GM12892 (cell line): ENCODE measurements at regions not wholly inside any gene's neighbourhood (a gene's known extent, or its start where the extent isn't known, plus 50 kb on each side); places are given as distances from the start of the nearest gene placed in this dataset.

Experiments
- DNase-seq: peaks from one replicate; pipeline ENCODE4 v3.0.0; 2011; ENCODE audit not compliant: insufficient read length
- FAIRE-seq: peaks from 2 replicates; lab custom pipeline; 2011; peaks lifted over from hg19 to GRCh38; lab: Jason Lieb, UNC
- POLR2A ChIP-seq: IDR thresholded peaks from 2 replicates; pipeline ENCODE4 v1.6.1; 2011; ENCODE audit warnings: low read depth, low read length, control low read depth
- POLR2AphosphoS5 ChIP-seq: IDR thresholded peaks from 2 replicates; pipeline ENCODE4 v1.6.1; 2011; ENCODE audit warnings: low read depth, low read length, control low read depth
- TAF1 ChIP-seq: IDR thresholded peaks from 2 replicates; pipeline ENCODE4 v1.6.1; 2011; ENCODE audit warnings: low read depth, mild to moderate bottlenecking, control low read depth, low read length, borderline replicate concordance

DNA sequence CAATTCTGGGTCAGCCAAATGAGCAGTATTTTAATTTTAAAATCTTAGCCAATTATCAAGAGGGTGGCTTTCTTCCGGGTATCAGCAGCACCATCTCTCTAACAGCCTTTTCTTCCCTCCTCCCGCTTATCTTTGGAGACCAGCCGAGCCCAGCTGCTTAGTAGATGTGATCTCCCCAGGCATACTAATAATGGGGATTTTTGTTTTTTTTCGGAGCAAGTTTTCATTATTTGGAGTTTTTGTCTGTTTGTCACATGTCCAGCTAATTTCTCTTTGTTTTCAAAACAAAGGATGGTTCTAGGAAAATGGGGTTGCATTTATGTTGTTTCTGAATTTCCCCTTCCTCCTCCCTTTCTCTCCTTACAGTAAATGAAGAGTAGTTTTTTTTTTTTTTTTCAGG lies 170.5 kb upstream of the MPHOSPH6 start:
- TF ChIP-seq TAF1 (no peak), POLR2AphosphoS5 (no peak), POLR2A (no peak)
- FAIRE-seq (no peak), DNase-seq (no peak)

DNA sequence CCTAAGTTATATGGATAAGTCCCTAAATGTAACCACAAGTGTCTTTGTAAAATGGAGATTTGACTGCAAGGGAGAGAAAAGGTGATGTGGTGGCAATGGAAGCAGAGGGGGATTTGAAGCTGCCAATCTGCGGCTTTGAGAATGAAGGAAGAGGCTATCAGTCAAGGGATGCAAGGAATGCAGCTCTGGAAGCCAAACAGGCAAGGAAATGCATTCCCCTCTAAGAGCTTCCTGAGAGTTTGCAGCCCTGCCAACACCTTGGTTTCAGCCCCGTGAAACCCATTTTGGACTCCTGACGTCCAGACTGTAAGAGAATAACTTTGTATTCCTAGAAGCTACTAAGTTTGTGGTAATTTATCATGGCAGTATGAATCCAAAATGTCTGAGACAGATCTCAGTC lies 167.3 kb upstream of the MPHOSPH6 start:
- DNase-seq (no peak), FAIRE-seq (no peak)
- TF ChIP-seq TAF1 (no peak), POLR2A (no peak), POLR2AphosphoS5 (no peak)

- FAIRE-seq (no peak), DNase-seq (no peak)
- TF ChIP-seq POLR2A (no peak), POLR2AphosphoS5 (no peak), TAF1 (no peak)
Observed at GRCh38 chr16:82331974-82332750, 162.1 kb upstream of the MPHOSPH6 start.

GRCh38 chr16:82331397-82331796 lies 161.4 kb upstream of the MPHOSPH6 start:
- TF ChIP-seq TAF1 (no peak), POLR2AphosphoS5 (no peak), POLR2A (no peak)
- DNase-seq (no peak), FAIRE-seq (no peak)

GRCh38 chr16:82329504-82330192 lies 159.6 kb upstream of the MPHOSPH6 start:
- TF ChIP-seq POLR2AphosphoS5 (no peak), POLR2A (no peak), TAF1 (no peak)
- DNase-seq, result no peak
- no peak for FAIRE-seq

- DNase-seq (no peak), FAIRE-seq (no peak)
- TF ChIP-seq POLR2A (no peak), POLR2AphosphoS5 (no peak), TAF1 (no peak)
Observed at GRCh38 chr16:82328881-82329469, 159.0 kb upstream of the MPHOSPH6 start.

DNA sequence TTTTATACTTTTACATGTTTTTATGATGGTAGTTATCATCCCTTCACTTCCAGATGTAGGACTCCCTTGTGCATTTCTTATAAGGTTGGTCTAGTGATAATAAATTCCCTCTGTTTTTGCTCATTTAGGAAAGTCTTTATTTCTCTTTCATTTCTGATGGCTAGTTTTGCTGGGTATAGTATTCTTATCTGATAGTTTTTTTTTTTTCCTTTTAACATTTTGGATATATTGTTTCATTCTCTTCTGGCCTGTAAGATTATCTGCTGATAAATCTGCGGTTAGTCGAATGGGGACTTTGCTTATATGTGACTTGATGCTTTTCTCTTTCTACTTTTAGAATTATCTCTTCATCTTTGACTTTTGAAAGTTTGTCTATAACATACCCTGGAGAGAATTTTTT lies 153.1 kb upstream of the MPHOSPH6 start:
- TF ChIP-seq POLR2A (no peak), TAF1 (no peak), POLR2AphosphoS5 (no peak)
- no peak for FAIRE-seq
- DNase-seq, result no peak

DNA sequence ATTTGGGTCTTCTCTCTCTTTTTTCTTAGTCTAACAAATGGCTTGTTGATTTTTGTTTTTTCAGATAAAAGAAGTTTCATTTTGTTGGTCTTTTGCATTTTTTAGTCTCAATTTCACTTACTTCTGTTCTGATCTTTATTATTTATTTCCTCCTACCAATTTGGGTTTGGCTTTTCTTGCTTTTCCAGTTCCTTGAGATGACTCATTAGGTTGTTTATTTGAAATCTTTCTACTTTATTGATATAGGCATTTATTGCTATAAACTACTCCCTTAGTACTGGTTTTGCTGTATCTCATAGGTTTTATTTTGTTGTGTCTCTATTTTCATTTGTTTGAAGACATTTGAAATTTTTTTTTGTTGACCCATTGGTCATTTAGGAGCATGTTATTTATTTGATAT lies 152.2 kb upstream of the MPHOSPH6 start:
- no peak for TF ChIP-seq POLR2AphosphoS5
- no peak for TF ChIP-seq TAF1
- TF ChIP-seq POLR2A, result no peak
- FAIRE-seq (no peak), DNase-seq (no peak)

GRCh38 chr16:82319038-82319437 lies 149.0 kb upstream of the MPHOSPH6 start:
- TF ChIP-seq POLR2A (no peak), TAF1 (no peak), POLR2AphosphoS5 (no peak)
- DNase-seq (no peak), FAIRE-seq (no peak)

- DNase-seq, result no peak
- FAIRE-seq, result no peak
- TF ChIP-seq TAF1 (no peak), POLR2A (no peak), POLR2AphosphoS5 (no peak)
Observed at GRCh38 chr16:82317411-82318167, 147.6 kb upstream of the MPHOSPH6 start.

- TF ChIP-seq TAF1, result no peak
- TF ChIP-seq POLR2A, result no peak
- no peak for TF ChIP-seq POLR2AphosphoS5
- DNase-seq (no peak), FAIRE-seq (no peak)
Observed at GRCh38 chr16:82313754-82314153, 143.7 kb upstream of the MPHOSPH6 start.

- no peak for FAIRE-seq
- DNase-seq, result no peak
- no peak for TF ChIP-seq POLR2AphosphoS5
- no peak for TF ChIP-seq TAF1
- TF ChIP-seq POLR2A, result no peak
Observed at GRCh38 chr16:82311528-82311927, 141.5 kb upstream of the MPHOSPH6 start.
